GM12874 (cell line): ENCODE measurements at regions not wholly inside any gene's neighbourhood (a gene's known extent, or its start where the extent isn't known, plus 50 kb on each side); places are given as distances from the start of the nearest gene placed in this dataset.

Experiments used
- CTCF ChIP-seq: IDR thresholded peaks from 2 replicates; pipeline ENCODE4 v1.5.1; 2011; ENCODE audit warnings: low read depth, mild to moderate bottlenecking, control low read depth, low read length, moderate library complexity; ENCODE audit not compliant: insufficient read depth

DNA sequence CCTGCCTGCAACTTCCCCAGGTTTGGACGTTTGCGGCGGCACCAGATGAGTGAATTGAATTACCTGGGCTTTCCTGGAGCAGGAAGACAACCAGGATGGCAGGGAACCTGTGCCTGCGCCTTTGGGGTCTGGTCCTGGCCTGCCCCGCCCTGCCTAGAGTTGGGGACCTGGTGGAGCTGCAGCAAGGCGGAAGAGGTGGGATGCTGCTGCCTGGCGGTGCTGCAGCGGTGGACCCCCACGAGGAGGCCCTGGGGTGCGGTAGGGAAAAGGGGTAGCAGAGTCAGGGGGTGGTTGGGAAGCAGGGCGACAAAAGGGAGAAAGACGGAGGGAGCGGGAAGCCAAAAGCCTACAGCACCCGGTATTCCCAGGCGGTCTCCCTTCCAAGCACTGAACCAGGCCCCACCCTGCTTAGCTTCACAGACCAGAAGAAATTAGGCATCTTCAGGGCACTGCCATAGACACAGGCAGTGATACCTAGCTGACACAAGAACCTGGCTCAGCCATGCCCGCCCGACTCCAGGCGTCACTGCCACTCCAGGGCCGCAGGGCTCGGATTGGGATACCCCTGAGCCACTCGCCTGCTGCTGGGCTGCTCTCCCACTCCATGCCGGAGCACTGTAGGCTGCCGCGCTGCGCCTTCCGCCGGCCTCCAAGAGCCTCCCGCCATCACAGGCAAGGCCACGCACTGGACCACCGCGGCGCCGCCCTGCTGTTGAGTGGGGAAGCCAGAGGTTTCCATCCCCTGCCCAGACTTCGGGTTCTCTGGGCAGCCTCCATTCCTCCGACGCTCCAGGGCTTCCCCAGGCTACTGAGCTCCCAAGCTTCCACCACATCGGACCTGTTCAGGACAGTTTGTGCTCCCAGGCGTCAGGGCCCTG lies 155.2 kb upstream of the ALG10B start:
- TF ChIP-seq CTCF, result no peak

GRCh38 chr12:38162013-38162412 lies 154.6 kb upstream of the ALG10B start:
- no peak for TF ChIP-seq CTCF

DNA sequence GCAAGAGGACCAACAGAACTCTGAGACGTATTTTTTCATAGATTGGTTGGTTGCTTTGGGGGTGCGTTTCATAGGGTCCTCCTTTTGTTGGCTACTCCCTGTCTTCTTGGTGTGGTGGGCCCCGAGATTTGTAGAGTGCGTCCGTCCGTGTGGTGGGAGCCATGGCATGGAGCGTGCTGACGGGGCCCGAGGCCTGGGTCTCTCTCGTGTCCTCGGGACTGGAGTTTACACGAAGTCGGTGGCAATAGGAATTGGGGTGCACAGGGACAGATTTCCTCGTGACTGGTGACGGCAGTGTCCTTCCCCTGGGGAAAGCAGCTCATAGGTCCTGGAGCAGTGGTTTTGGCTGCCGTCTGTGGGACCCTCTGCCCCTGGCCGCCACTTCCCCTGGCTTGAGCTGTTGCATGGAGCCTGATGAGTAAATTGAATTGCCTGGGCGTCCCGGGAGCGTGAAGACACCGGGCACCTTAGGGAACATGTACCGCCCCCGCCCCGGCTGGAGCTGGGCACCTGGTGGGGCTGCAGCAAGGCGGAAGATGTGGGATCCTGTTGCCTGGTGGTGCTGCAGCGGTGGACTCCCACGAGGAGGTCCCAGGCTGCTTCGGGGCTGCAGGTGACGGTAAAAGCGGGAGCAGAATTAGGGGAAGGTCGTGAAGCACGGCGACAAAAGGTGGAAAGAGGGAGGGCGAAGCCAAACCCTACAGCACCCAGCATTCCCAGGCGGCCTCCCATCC lies 153.7 kb upstream of the ALG10B start:
- no peak for TF ChIP-seq CTCF

- TF ChIP-seq CTCF, result no peak
Observed at GRCh38 chr12:38163442-38163801, 153.2 kb upstream of the ALG10B start.

DNA sequence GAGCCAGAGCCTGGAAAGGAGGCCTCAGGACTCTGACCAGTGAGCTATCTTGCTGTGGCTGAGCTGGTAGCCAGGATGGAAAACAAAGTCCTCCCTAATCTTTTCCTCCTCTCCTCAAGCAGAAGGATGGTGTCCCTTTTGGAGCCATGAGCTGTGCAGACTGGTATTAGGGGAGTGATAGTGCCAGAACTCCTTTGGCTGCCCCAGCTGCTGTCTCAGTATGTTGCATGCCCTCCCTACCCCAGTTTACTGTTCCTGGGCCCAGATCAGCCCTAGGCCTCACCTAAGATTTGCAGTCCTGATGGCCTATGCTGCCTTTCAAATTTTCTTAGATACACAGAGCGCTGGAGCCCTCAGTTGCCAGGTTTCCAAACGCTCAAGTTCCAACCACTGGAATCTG lies 150.3 kb upstream of the ALG10B start:
- TF ChIP-seq CTCF, result no peak

GRCh38 chr12:38175538-38175937 lies 141.0 kb upstream of the ALG10B start:
- no peak for TF ChIP-seq CTCF

GRCh38 chr12:38201461-38202276 lies 114.9 kb upstream of the ALG10B start:
- TF ChIP-seq CTCF, result no peak
